ENCODE measurements at regions not wholly inside any gene's neighbourhood (a gene's known extent, or its start where the extent isn't known, plus 50 kb on each side); places are given as distances from the start of the nearest gene placed in this dataset.

DNA sequence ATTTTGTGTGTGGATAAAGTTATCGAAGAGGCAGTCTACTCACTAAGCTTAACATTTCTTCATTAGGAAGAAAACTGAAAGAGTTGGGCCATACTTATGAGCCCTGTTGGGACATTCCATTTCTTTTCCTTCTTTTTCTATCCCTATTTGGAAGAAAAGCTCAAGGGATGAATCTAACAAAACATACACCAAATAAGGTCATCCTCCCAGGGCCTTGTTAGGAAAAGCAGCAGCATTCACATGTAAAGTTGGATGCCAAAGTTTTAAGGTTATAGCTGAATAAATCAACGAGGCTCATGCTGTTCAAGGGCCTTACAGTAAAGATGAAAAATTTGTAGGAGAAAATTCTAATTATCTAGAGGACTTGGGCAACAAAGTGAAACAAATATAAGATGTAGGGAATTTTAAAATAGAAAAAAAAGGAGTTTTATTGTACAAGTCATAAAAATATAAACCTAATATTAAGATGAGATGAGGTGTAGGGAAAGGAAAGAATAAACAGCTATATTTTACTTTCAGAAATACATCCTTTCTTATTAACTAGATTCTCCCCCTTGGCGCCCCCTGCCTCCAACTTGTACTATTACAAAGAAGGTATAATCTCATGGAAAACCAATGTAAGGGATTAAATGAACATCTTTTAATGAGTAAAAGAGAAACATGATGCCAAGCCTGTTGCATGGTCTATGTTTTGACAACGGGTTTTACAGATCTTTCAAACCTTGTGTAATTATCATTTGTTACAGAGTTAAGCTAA, 160.4 kb downstream of the PCDH20 start:
- TF ChIP-seq, protein P1, sequence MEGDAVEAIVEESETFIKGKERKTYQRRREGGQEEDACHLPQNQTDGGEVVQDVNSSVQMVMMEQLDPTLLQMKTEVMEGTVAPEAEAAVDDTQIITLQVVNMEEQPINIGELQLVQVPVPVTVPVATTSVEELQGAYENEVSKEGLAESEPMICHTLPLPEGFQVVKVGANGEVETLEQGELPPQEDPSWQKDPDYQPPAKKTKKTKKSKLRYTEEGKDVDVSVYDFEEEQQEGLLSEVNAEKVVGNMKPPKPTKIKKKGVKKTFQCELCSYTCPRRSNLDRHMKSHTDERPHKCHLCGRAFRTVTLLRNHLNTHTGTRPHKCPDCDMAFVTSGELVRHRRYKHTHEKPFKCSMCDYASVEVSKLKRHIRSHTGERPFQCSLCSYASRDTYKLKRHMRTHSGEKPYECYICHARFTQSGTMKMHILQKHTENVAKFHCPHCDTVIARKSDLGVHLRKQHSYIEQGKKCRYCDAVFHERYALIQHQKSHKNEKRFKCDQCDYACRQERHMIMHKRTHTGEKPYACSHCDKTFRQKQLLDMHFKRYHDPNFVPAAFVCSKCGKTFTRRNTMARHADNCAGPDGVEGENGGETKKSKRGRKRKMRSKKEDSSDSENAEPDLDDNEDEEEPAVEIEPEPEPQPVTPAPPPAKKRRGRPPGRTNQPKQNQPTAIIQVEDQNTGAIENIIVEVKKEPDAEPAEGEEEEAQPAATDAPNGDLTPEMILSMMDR (IDR thresholded peaks at IDR 0.05; ENCODE audit: extremely low read depth, missing control alignments), result no peak
- DNase-seq (ENCODE audit: low spot score), result no peak

DNA sequence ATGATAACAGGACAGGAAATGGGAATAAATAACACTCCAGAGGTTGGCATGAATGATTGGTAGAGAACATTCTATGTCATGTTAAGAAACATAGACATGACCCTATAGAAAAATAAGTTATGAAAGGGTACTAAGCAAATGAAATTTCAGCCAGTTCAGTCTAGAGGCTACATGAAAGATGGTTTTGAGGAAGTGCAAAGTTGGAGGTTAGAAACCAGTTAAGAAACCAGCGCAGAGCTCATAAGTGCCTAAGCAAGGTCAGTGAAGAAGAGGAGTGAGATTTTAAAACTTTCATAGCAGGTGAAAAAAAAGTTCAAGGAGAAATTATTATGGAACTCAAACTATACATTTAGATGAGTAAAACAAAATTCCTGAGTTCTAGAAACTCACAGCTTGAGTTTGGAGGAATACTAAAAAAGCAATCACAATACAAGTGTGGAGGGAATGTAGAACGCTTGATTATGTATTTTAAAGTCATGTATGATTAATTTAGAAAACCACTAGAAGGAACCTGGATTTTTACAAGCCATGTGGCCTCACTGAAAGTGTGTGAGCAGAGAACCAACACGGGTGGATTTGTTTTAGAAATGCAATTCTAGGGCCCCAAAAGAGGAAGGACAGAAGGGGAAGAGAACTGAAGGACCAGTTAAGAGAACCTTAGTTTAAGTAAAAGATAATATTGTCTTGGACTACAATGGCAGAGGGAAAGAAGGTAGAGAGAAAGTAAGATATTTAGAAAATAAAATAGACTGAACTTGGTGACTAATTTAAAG, 162.4 kb downstream of the PCDH20 start:
- TF ChIP-seq, protein P1 (IDR thresholded peaks at IDR 0.05; ENCODE audit: extremely low read depth, missing control alignments), result no peak

DNA sequence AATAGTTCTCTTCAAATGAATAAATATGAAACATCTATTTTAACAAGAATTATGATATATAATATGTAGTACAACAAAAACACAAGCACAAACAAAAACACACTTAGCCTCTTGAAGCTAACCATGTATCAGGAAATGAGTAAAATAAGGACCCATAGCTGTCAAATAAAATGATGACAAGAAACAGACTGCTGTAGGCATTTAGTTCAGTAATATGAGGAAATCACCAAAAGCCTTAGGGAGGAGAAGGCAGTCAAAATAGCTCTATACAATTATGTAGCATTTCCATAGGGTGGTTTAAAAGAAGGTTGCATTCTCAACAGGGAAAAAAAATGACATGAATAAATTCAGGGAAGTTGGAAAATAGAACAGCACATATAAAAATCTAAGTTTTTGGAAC, 163.4 kb downstream of the PCDH20 start:
- TF ChIP-seq, protein P1 (IDR thresholded peaks at IDR 0.05; ENCODE audit: extremely low read depth, missing control alignments), result no peak
- DNase-seq (ENCODE audit: low spot score), result no peak

More for the DNA sequence above, 162.4 kb downstream of the PCDH20 start:
- no peak for DNase-seq (ENCODE audit: low spot score)

- DNase-seq (ENCODE audit: low spot score), result peak; percentile 15
- TF ChIP-seq, protein P1 (IDR thresholded peaks at IDR 0.05; ENCODE audit: extremely low read depth, missing control alignments), result no peak
Observed at GRCh38 chr13:61247149-61247936, 168.3 kb downstream of the PCDH20 start.

DNA sequence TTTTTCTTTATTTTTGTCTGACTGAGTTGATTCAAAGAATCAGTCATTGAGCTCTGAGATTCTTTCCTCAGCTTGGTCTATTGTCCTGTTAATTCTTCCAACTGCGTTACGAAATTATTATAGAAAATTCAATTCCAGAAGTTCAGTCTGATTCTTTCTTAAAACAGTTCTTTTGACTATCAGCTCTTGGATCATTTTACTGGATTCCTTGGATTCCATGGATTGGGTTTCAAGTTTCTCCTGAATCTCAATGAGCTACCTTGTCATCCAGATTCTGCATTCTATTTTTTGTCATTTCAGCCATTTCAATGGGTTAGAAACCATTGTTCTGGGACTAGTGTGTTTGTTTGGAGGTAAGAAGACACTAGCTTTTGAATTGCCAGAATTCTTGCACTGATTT, 169.3 kb downstream of the PCDH20 start:
- TF ChIP-seq, protein P1 (IDR thresholded peaks at IDR 0.05; ENCODE audit: extremely low read depth, missing control alignments), result no peak
- DNase-seq (ENCODE audit: low spot score), result no peak

DNA sequence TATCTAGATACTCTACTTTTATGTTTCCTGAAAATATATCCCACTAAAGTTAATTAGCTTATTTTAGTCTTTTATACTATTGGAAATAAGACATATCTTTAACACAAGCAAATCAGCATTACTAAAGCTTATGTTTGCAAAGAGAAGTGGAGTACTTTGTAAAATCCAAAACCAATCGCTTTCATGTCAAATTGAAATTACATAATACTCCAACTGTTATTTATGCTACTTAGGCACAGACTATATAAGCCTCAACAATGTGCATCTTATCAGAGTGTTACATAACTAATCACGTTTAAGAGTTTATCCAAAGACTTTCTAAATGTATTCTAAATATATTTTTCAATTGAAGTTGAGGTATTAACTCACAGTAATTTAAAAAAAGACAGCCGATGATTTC, 200.0 kb downstream of the PCDH20 start:
- no peak for DNase-seq (ENCODE audit: low spot score)
- TF ChIP-seq, protein P1 (IDR thresholded peaks at IDR 0.05; ENCODE audit: extremely low read depth, missing control alignments), result no peak
